Activated CD4-positive, alpha-beta T cell treated with anti-CD3 and anti-CD28 coated beads, Interleukin-2, amount 50 U/mL, for 4 hours (primary cell): ENCODE measurements at regions not wholly inside any gene's neighbourhood (a gene's known extent, or its start where the extent isn't known, plus 50 kb on each side); places are given as distances from the start of the nearest gene placed in this dataset.
"Not testable (repeated sequence)": the region's sequence is repeated elsewhere in the genome, so short reads cannot be mapped to it uniquely, and the experiment has no call there.

Experiments used
- DNase-seq, 2 experiments: peaks; one replicate each; pipeline ENCODE4 v3.0.0-alpha.2; 2020

GRCh38 chr20:5492937-5493336 lies 117.9 kb downstream of the GPCPD1 start:
- DNase-seq, result no peak

GRCh38 chr20:5491455-5491854 lies 119.4 kb downstream of the GPCPD1 start:
- DNase-seq, result no peak

- no peak for DNase-seq
Measured at GRCh38 chr20:5489601-5490000, 121.2 kb downstream of the GPCPD1 start.

GRCh38 chr20:5488823-5489222 lies 122.0 kb downstream of the GPCPD1 start:
- DNase-seq, result no peak

GRCh38 chr20:5486377-5487054 lies 124.3 kb downstream of the GPCPD1 start:
- DNase-seq, result no peak

- no peak for DNase-seq
Measured at GRCh38 chr20:5484926-5485325, 125.9 kb downstream of the GPCPD1 start.

GRCh38 chr20:5484346-5484745 lies 126.5 kb downstream of the GPCPD1 start:
- no peak for DNase-seq

GRCh38 chr20:5482791-5483190 lies 128.0 kb downstream of the GPCPD1 start:
- DNase-seq, result no peak

GRCh38 chr20:5481872-5482271 lies 128.9 kb downstream of the GPCPD1 start:
- no peak for DNase-seq

GRCh38 chr20:5480824-5481600 lies 129.8 kb downstream of the GPCPD1 start:
- no peak for DNase-seq

GRCh38 chr20:5474646-5475550 lies 135.9 kb downstream of the GPCPD1 start:
- DNase-seq, result no peak

GRCh38 chr20:5471866-5472265 lies 138.9 kb downstream of the GPCPD1 start:
- not testable (repeated sequence) for DNase-seq

- DNase-seq, result no peak
Measured at GRCh38 chr20:5471368-5471767, 139.4 kb downstream of the GPCPD1 start.

GRCh38 chr20:5470943-5471342 lies 139.9 kb downstream of the GPCPD1 start:
- no peak for DNase-seq

GRCh38 chr20:5470458-5470857 lies 140.3 kb downstream of the GPCPD1 start:
- DNase-seq, result no peak

- DNase-seq, result no peak
Measured at GRCh38 chr20:5469111-5469510, 141.7 kb downstream of the GPCPD1 start.

GRCh38 chr20:5467086-5467485 lies 143.7 kb downstream of the GPCPD1 start:
- no peak for DNase-seq

- DNase-seq, result no peak
Measured at GRCh38 chr20:5465604-5465927, 145.2 kb downstream of the GPCPD1 start.

GRCh38 chr20:5464901-5465603 lies 145.8 kb downstream of the GPCPD1 start:
- no peak for DNase-seq

GRCh38 chr20:5463007-5463686 lies 146.4 kb upstream of the PROKR2 start:
- no peak for DNase-seq

- DNase-seq, result not testable (repeated sequence)
Measured at GRCh38 chr20:5453745-5454144, 137.0 kb upstream of the PROKR2 start.

- not testable (repeated sequence) for DNase-seq
Measured at GRCh38 chr20:5453316-5453715, 136.6 kb upstream of the PROKR2 start.
